ENCODE measurements at regions not wholly inside any gene's neighbourhood (a gene's known extent, or its start where the extent isn't known, plus 50 kb on each side); places are given as distances from the start of the nearest gene placed in this dataset.

GRCh38 chr6:56370127-56370540 lies 122.8 kb upstream of the COL21A1 start (continued):
- TF ChIP-seq TIGD3 (CRISPR knock-in tag; IDR thresholded peaks at IDR 0.05; ENCODE audit: borderline replicate concordance) = no peak
- no peak for TF ChIP-seq ZFP62 (CRISPR knock-in tag; IDR thresholded peaks at IDR 0.05)
- no peak for TF ChIP-seq GZF1 (CRISPR knock-in tag; IDR thresholded peaks at IDR 0.05)
- no peak for TF ChIP-seq ZNF749 (CRISPR knock-in tag; IDR thresholded peaks at IDR 0.05; ENCODE audit: borderline replicate concordance)
- TF ChIP-seq ZSCAN21 (CRISPR knock-in tag; IDR thresholded peaks at IDR 0.05; ENCODE audit: borderline replicate concordance) = no peak
- no peak for TF ChIP-seq BCL3 (CRISPR knock-in tag; IDR thresholded peaks at IDR 0.05)
- no peak for TF ChIP-seq ZIK1 (CRISPR knock-in tag; IDR thresholded peaks at IDR 0.05; ENCODE audit: borderline replicate concordance, low read depth)
- 0 out of 2 replicates have a peak, but pooled peaks have one; percentile 21 for TF ChIP-seq CENPBD1 (CRISPR knock-in tag; IDR thresholded peaks at IDR 0.05; ENCODE audit: borderline replicate concordance, low read depth)
- TF ChIP-seq ZBTB10 (CRISPR knock-in tag; IDR thresholded peaks at IDR 0.05; ENCODE audit: borderline replicate concordance) = no peak
- no peak for TF ChIP-seq USF2 (IDR thresholded peaks at IDR 0.05; ENCODE audit: low read depth, low read length)
- no peak for TF ChIP-seq USF2 (CRISPR knock-in tag; IDR thresholded peaks at IDR 0.05; ENCODE audit: borderline replicate concordance)
- TF ChIP-seq MED1 (CRISPR knock-in tag; IDR thresholded peaks at IDR 0.05) = peak; percentile 66; the same call in 1 of the 2 replicates
- TF ChIP-seq CENPT (CRISPR knock-in tag; IDR thresholded peaks at IDR 0.05; ENCODE audit: low read depth) = no peak
- TF ChIP-seq ZNF432 (CRISPR knock-in tag; IDR thresholded peaks at IDR 0.05; ENCODE audit: borderline replicate concordance) = no peak
- TF ChIP-seq GATA4 (IDR thresholded peaks at IDR 0.05; ENCODE audit: borderline replicate concordance, low read depth) = no peak
- no peak for TF ChIP-seq FOXO4 (CRISPR knock-in tag; conservative IDR thresholded peaks at IDR 0.05)
- no peak; the same call in 1 of the 2 replicates for TF ChIP-seq GFI1 (CRISPR knock-in tag; IDR thresholded peaks at IDR 0.05; ENCODE audit: borderline replicate concordance)
- TF ChIP-seq ZEB1 (IDR thresholded peaks at IDR 0.05; ENCODE audit: insufficient replicate concordance, low read depth) = no peak
- 0 out of 2 replicates have a peak, but pooled peaks have one; percentile 38 for TF ChIP-seq KLF9 (CRISPR knock-in tag; IDR thresholded peaks at IDR 0.05; ENCODE audit: low read depth)
- TF ChIP-seq ZNF720 (CRISPR knock-in tag; IDR thresholded peaks at IDR 0.05) = no peak

Data from HepG2 (cell line).